ENCODE measurements at regions not wholly inside any gene's neighbourhood (a gene's known extent, or its start where the extent isn't known, plus 50 kb on each side); places are given as distances from the start of the nearest gene placed in this dataset.

GRCh38 chr6:135753196-135753595 lies 98.3 kb upstream of the PDE7B start:
- ChIA-PET POLR2A (no interaction called here), CTCF (ENCODE audit: low intra/inter-chr PET ratio, low total read pairs) (no interaction called here)
- H3K27me3 ChIP-seq (ENCODE audit: control insufficient read depth in 1 of 2, insufficient read depth in 2 of 2, low read length in 2 of 2), result no peaks in the 10 kb centered on the region
- no peak overlapping the region for H3K27ac ChIP-seq (ENCODE audit: extremely low read length, insufficient read depth, low read length)
- H2AFZ ChIP-seq (ENCODE audit: low read length), result no peak overlapping the region
- H3K36me3 ChIP-seq (replicated peaks in 1 of 2; ENCODE audit: control insufficient read depth in 1 of 2, insufficient read depth in 2 of 2, low read length in 2 of 2), result no peaks in the 10 kb centered on the region
- FAIRE-seq, result no peak
- intact Hi-C loops (cut with micrococcal nuclease; ENCODE audit: unreplicated experiment) (no loop called here), in situ Hi-C loops (cut with HindIII; ENCODE audit: extremely low pct_ligation_motif_present, low pct_unique_long_range_greater_than_20kb) (loop anchor here (10.0 kb wide), 1 partner anchor 218 kb away; no protein-coding TSS in a partner anchor)
- no TSS peak for BruUV-seq (replicated peaks)
- no peak overlapping the region for H3K9ac ChIP-seq (ENCODE audit: insufficient read depth, low read depth, low read length)
- H3K4me2 ChIP-seq (ENCODE audit: low read depth, low read length), result no peak overlapping the region
- H4K20me1 ChIP-seq (ENCODE audit: insufficient read depth, low read length), result no peaks in the 10 kb centered on the region
- no peak for DNase-seq (ENCODE audit: low spot score)
- H3K4me1 ChIP-seq (ENCODE audit: insufficient read depth, low read length), result no peaks in the 10 kb centered on the region
- WGBS (ENCODE audit: low lambda C conversion rate), result 3% methylated on average over 3 of the region's 3 CpGs
- no peak for ATAC-seq
- H3K9me3 ChIP-seq (ENCODE audit: low read length), result no peaks in the 10 kb centered on the region
- no peaks in the 10 kb centered on the region for H3K79me2 ChIP-seq (ENCODE audit: insufficient read depth, low read length)
- no peak overlapping the region for H3K4me3 ChIP-seq (replicated peaks in 1 of 3; ENCODE audit: insufficient read depth in 1 of 3, low read depth in 2 of 3, low read length in 3 of 3)
- TF ChIP-seq BHLHE40 (IDR thresholded peaks at IDR 0.05; ENCODE audit: low read length) (no peak), MIXL1 (CRISPR knock-in tag; IDR thresholded peaks at IDR 0.05) (no peak), HNF1B (CRISPR knock-in tag; IDR thresholded peaks at IDR 0.05) (no peak), SRSF9 (IDR thresholded peaks at IDR 0.05; ENCODE audit: borderline replicate concordance, insufficient read depth, low read depth, low read length, poor library complexity, severe bottlenecking) (no peak), ZBTB33 (CRISPR knock-in tag; IDR thresholded peaks at IDR 0.05) (no peak), SUZ12 (IDR thresholded peaks at IDR 0.05; ENCODE audit: low read depth, low read length) (no peak), FLYWCH1 (CRISPR knock-in tag; IDR thresholded peaks at IDR 0.05) (no peak), CENPX (CRISPR knock-in tag; IDR thresholded peaks at IDR 0.05) (no peak), MAZ (IDR thresholded peaks at IDR 0.05; ENCODE audit: borderline replicate concordance, low read depth, low read length) (no peak), MAZ (CRISPR knock-in tag; IDR thresholded peaks at IDR 0.05; ENCODE audit: low read depth) (no peak), GFI1 (CRISPR knock-in tag; IDR thresholded peaks at IDR 0.05; ENCODE audit: borderline replicate concordance) (no peak), ZNF512 (CRISPR knock-in tag; IDR thresholded peaks at IDR 0.05) (no peak), HMG20A (CRISPR knock-in tag; IDR thresholded peaks at IDR 0.05; ENCODE audit: borderline replicate concordance) (no peak), ZNF557 (CRISPR knock-in tag; IDR thresholded peaks at IDR 0.05) (no peak), WIZ (CRISPR knock-in tag; IDR thresholded peaks at IDR 0.05) (no peak), PAXIP1 (CRISPR knock-in tag; conservative IDR thresholded peaks at IDR 0.05) (no peak)

Data from HepG2 (cell line).